Hepatocyte (in vitro differentiated cells): ENCODE measurements at regions not wholly inside any gene's neighbourhood (a gene's known extent, or its start where the extent isn't known, plus 50 kb on each side); places are given as distances from the start of the nearest gene placed in this dataset.

Experiments used
- EZH2 ChIP-seq: fragments of 200-600 bp; sonication (generic); IDR thresholded peaks from 2 replicates; pipeline ENCODE4 v1.6.1; 2016; ENCODE audit warnings: antibody characterized with exemption, mild to moderate bottlenecking, borderline replicate concordance
- EZH2phosphoT487 ChIP-seq: fragments of 200-600 bp; sonication (generic); IDR thresholded peaks from one replicate; pipeline ENCODE4 v1.6.1; 2018; ENCODE audit warnings: antibody characterized with exemption, mild to moderate bottlenecking, low read depth, moderate library complexity; ENCODE audit not compliant: unreplicated experiment, severe bottlenecking
- TF ChIP-seq, protein P1 (sequence below): fragments of 200-600 bp; sonication (generic); IDR thresholded peaks from 2 replicates; pipeline ENCODE4 v1.5.1; 2016; ENCODE audit warnings: antibody characterized with exemption, mild to moderate bottlenecking; ENCODE audit not compliant: poor library complexity

DNA sequence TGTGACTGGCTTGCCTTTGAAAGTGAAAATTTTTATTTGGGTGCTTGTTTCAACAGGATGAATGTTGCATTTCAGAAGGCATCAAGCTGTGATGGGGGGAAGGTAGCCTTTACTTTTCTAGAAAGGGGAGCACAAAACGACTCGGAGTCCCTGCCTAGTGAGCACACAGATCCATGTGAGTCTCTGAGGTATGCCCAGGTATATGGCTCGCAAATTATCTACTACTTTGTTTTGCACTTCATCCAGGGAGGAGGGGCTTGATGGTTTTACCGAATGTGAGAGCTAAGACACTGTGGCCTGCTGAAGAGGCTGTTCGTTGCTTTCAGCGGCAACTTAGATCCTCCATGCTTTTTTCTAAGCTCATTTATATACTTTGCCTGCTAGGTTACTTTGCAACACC, 537.7 kb upstream of the PTBP2 start:
- TF ChIP-seq, protein P1, sequence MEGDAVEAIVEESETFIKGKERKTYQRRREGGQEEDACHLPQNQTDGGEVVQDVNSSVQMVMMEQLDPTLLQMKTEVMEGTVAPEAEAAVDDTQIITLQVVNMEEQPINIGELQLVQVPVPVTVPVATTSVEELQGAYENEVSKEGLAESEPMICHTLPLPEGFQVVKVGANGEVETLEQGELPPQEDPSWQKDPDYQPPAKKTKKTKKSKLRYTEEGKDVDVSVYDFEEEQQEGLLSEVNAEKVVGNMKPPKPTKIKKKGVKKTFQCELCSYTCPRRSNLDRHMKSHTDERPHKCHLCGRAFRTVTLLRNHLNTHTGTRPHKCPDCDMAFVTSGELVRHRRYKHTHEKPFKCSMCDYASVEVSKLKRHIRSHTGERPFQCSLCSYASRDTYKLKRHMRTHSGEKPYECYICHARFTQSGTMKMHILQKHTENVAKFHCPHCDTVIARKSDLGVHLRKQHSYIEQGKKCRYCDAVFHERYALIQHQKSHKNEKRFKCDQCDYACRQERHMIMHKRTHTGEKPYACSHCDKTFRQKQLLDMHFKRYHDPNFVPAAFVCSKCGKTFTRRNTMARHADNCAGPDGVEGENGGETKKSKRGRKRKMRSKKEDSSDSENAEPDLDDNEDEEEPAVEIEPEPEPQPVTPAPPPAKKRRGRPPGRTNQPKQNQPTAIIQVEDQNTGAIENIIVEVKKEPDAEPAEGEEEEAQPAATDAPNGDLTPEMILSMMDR = no peak
- TF ChIP-seq EZH2 (no peak), EZH2phosphoT487 (no peak)
